HT-29 (cell line): ENCODE measurements at regions not wholly inside any gene's neighbourhood (a gene's known extent, or its start where the extent isn't known, plus 50 kb on each side); places are given as distances from the start of the nearest gene placed in this dataset.
"Not testable (repeated sequence)": the region's sequence is repeated elsewhere in the genome, so short reads cannot be mapped to it uniquely, and the experiment has no call there.

Source experiments
- DNase-seq: peaks from one replicate; pipeline ENCODE4 v3.0.0-alpha.2; 2015; ENCODE audit warnings: low spot score

DNA sequence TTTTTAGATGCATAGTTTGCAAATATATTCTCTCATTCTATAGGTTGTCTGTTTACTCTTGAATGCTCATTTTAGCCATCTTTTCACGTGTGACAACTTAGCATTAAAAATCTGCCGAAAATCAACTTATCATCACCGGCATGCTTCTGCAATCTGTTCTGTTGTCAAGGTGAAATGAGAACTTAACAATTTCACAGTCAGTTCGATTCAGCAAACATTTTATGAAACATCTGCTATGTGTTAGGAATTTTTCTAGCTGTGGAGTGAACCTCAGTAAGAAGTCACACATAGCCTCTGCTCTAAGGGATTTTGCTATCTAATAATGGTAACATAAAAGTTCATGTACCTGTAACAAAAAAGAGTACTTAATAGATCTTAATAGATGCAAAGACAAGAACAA lies 256.1 kb downstream of the ZWINT start:
- no peak for DNase-seq

DNA sequence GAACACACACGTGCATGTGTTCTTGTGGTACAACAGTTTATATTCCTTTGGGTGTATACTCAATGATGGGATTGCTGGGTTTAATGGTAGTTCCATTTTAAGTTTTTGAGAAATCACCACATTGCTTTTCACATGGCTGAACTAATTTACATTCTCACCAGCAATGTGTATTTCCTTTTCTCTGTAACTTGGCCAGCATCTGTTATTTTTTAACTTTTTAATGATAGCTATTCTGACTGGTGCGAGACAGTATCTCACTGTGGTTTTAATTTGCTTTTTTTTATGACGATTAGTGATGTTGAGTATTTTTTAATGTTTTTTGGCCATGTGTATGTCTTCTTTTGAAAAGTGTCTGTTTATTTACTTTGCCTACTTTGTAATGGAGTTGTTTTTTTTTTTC lies 256.6 kb downstream of the ZWINT start:
- DNase-seq = no peak

DNA sequence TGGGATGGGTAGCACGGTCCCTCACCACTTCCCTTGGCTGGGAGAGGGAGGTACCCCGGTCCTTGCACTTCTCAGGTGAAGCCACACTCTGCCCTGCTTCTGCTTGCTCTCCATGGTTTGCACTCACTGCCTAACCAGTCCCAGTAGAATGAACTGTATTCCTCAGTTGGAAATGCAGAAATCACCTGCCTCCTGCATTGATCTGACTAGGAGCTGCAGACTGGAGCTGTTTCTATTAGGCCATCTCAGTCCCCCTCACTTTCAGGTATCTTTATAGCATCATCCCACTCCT lies 264.9 kb downstream of the ZWINT start:
- no peak for DNase-seq

DNA sequence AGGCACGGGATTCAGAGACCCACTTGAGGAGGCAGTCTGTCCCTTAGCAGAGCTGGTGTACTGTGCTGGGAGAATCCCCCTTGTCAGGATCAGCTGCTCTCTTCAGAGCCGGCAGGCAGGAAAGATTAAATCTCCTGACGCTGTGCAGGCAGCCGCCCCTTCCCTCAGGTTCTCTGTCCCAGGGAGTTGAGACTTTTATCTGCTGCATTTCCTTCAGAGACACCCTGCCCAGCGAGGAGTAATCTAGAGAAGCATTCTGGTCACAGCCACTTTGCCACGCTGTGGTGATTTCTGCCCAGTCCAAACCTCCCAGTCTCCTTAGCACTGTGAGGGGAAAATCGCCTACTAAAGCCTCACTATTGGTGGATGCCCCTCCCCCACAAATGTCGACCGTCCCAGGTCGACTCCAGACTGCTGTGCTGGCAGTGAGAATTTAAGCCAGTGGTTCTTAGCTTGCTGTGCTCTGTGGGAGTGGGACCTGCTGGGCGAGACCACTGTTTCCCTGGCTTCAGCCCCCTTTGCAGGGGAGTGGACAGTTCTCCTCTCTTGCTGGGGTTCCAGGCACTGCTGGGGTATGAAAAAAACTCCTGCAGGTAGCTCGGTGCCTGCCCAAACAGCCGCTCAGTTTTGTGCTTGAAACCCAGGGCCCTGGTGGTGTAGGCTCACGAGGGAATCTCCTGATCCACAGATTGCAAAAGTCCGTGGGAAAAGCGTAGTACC lies 265.4 kb downstream of the ZWINT start:
- no peak for DNase-seq

DNA sequence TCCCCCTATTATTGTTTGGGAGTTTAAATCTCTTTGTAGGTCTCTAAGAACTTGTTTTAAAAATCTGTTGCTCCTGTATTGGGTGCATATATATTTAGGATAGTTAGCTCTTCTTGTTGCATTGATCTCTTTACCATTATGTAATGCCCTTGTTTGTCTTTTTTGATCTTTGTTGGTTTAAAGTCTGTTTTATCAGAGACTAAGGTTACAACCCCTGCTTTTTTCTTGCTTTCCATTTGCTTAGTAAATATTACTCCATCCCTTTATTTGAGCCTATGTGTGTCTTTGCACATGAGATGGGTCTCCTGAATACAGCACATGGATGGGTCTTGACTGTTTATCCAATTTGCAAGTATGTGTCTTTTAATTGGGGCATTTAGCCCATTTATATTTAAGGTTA lies 267.4 kb downstream of the ZWINT start:
- not testable (repeated sequence) for DNase-seq

DNA sequence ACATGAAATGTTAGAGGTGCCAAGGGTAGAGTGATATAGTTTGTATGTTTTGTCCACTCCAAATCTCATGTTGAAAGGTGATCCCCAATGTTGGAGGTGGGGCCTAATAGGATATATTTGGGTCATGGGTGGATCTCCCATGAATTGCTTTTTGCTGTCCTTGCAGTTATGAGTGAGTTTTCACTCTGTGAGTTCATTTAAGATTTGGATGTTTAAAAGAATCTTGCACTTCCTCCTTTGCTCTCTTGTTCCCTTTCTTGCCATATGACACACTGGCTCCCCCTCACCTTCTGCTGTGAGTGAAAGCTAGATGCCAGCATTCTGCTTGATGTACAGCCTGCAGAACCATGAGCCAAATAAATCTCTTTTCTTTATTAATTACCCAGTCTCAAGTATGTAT lies 269.2 kb downstream of the ZWINT start:
- no peak for DNase-seq

DNA sequence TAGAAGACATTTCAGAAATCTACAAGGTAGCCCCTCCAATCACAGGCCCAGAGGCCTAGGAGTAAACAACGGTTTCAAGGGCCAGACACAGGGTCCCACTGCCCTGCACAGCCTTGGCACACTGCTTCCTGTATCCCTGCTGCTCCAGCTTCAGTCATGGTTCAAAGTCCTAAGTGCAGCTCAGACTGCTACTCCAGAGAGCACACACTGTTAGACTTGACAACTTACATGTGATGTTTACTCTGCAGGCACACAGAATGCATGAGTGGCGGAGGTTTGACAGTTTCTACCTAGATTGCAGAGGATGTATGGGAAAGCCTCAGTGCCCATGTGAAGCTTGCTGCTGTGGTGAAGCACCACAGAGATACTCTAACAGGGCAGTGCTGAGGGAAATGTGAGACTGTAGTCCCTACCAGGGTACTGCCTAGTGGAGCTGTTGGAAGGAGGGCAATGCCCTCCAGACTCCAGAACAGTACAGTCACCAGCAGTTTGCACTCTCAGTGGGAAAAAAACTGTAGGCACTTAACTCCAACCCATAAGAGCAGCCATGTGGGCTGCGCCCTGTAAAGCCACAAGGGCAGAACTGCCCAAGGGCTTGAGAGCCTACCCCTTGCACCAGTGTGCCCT lies 270.0 kb downstream of the ZWINT start:
- no peak for DNase-seq

DNA sequence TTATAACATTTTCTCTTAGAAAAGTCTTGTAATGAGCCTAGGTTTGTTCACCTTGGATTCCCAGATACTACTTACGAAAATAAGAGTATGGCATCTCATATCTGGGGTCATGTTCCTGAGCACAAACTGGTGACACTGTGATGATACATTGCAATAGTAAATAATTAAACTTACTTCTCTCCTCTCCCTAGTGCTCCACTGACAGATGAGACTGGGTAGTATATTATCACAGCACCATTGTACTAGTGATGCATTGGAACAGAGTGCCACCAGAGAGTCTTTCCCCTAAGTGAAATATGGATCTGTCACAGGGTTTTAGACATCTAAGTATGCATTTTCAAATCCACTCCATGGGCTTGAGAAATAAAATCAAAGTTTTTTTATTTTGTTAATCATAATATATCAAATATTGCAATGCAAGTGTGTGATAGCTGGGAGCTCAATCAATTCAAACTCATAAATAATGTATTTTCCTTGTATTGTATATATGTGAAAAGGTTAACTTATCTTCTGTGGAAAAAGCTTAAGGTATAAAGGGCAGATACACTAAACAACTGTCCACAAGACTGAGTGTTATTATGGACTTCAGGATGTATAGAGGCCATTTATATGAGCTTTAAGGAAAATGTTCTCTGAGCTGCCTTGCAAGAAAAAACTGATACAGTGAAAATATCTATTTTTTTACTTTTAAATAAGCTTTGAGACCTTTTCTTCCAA lies 275.5 kb downstream of the ZWINT start:
- no peak for DNase-seq

DNA sequence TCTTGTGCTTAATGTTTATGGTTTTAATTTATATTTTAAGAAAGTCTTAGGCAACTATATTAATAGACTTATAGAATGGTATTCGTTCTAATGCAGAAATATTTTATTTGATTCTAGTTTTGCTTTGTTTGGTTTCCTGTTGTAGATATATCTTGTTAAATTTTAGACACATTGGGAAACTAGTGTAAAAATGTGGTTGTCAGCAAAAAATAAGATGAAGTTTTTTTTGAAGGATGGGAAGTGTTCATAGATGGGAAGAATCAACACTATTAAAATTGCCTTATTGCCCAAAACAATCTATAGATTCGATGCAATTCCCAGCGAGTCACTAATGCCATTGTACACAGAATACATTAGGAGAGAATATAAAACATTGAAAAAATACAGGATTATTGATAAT lies 278.9 kb downstream of the ZWINT start:
- DNase-seq = no peak

DNA sequence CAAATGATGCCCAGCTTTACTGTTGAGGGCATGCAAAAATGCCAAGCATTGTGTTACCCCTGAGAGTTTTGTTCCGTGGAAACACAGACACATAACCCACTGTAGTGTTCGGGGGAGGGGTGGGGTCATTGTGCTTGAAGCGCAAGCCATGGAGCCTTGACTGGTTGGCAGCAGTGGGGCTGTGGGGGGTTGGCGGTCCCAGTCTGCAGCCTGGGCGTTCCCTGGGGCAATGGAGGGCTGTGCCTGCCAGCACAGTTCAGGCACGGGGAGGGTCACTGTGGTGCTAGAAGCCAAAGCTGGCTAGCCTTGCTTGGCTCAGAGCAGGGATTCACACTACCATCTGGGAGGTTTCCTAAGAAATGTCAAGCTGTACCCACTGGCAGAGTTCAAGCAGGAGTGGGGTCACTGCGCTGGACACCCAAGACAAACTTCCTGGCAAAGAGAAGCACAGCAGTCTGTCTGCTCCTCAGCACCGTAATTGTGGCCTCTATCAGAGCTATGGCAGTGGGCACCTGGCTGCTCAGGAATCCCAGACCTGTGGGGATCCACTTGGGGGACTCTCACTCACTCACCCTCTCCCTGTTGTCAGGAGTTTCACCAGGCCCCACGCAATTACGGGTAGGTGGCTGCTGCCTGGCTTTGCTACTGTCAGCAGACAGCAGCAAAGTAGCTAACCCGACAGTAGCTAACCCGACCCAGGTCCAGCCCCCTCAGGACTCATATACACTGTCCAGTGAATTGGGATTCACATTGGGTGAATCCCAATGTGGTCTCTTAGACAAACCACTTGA lies 292.4 kb downstream of the ZWINT start:
- no peak for DNase-seq

DNA sequence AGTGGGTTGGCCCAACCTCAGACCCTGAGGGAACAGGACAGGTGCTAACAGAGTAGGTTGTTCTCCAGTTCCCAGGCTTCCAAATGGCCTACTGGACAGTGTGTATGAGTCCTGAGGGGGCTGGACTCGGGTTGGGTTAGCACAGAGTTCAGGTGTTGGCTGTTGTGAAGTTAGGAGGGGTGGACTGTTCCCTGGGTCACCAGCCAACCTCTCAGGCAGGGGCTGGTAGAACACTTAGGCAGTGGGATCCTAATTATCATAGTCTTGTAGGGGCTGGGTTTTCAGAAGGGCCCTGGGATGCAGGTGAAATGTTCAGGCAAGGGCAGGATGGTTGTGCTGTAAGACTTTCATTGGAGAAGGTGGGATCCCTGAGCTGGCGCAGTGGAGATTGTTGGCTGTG lies 293.0 kb downstream of the ZWINT start:
- DNase-seq = no peak

DNA sequence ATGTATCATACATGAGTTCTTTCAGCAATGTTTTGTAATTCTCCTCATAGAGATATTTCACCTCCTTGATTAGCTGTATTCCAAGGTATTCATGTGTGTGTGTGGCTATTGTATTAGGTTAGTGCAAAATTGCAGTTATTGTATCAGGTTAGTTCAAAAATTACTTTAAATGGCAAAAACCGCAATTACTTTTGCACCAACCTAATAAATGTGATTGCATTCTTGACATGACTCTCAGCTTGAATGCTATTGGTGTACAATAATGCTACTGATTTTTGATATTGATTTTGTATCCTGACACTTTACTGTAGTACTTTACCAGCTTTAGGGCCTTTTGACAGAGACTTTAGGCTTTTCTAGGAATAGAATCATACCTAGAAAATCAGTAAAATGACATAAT lies 297.4 kb downstream of the ZWINT start:
- DNase-seq = no peak

DNA sequence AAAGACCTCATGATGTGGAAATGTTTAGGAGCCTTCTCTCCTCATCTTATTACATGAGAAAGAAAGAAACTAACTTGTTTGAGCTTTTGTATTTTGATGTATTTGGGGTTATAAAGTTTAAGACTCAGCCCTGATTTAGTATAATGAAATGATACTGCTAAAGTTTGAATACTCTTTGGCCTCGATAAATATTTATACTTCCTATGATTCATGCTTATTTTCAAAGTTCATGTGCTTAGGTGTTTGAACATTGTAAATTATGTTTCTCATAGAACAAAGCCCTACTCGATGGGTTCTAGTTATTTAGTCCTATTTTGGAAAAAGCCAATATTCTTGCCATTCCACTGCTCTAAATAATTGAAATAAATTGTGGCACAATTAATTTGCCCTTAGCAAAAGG lies 303.2 kb downstream of the ZWINT start:
- DNase-seq = no peak

DNA sequence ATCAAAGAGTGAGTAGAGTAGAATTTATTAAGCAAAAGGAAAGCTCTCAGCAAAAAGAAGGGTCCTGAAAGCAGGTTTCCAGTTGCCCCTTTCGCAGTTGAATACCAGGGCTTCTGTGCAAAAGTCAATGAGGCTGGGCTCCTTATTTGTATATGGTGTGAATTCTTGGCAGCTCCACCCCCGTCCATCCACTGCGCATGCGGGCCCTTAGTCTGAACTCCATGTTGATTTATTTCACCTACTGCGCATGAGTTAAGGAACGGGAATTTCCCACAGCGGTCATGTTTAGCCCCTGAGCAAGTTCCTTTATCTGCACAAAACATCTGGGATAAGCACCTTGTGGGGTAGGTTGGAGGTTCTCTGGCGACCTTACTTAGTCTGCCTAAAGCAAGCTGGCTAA lies 325.6 kb downstream of the ZWINT start:
- no peak for DNase-seq

DNA sequence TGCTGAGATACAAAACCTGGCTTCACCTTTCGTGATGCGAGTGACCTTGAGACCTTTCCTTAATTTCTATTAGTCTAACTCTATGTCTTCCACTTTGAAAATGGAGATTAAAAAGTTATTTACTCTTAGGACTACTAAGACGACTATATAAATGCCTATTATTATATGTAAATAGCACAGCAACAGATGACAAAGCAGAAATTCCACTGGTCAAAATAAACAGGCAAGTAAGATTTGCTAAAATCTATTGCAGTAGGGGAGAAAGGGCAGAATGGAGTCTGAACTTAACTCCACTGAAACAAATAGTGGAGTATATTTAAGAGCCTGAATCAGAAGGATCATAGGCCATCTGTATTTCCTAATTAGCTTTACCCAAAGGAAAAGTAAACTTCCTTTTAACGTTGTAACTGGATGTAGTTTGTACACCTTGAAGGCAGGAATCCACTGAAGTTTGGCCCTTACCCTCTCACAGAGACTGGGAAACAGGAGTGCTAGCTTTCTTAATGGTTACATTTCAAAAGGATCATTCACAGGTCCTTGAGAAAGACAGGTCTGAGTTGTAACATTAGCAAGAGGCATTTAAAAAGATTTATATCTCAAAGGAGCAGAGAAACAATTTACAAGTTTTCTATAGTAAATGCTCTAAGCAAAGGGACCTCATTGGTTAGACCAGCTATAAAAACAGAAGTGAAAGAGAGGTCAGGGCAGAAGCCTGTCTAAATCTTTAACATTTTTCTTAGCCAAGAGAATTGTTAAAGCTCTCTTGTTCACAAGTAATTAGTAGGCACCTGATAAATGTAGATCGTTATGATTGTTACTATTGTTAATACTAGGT lies 332.5 kb downstream of the ZWINT start:
- no peak for DNase-seq

DNA sequence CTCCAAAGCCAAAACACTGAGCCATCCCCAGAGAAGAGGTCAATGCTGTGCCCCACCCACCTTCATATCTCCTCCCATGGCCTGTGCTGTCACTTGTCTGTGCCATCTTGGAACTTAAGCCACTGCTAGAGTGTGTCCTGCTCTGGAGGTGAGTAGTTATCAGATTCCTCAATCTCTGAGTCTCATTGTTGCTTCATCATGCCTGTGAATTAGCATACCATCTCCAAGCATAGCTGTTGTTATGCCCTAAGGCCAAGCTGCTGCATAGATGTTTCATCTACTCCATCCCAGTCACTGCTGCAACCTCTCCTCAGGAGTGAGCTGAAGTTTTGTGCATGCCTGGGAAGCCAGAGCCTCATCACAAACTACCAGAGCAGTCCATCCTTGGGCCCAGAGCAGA lies 349.0 kb downstream of the ZWINT start:
- DNase-seq = no peak

DNA sequence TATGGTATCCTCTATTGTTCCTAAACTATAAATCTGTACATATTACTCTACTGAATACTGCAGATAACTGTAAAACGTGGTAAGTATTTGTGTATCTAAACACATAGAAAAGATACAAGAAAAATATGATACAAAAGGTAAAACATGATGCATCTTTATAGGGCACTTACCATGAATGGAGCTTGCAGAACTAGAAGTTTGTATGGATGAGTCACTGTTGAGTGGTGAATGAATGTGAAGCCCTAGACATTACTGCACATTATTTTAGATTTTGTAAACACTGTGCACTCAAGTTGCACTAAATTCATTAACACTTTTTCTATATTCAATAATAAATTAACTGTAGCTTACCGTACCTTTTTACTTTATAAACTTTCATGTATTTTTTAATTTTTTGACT lies 357.5 kb downstream of the ZWINT start:
- DNase-seq = no peak

DNA sequence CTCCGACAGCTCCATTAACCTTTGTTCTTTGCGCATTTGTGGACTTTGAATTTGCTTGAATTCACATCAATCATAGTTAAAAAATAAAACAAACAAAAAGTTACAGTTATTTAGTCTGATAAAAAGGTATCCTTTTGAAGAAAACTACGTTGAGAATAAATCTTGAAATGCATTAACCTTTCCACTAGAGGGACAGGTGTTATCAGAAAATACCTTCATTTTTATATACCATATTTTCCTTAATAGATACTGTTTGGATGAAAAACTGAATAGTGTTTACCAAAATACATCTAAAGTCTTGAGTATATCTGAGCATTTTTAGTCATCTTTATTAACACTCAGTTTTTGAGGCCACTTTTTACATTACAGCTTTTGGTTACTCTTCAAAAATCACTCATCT lies 371.9 kb downstream of the ZWINT start:
- peak; percentile 4 for DNase-seq

DNA sequence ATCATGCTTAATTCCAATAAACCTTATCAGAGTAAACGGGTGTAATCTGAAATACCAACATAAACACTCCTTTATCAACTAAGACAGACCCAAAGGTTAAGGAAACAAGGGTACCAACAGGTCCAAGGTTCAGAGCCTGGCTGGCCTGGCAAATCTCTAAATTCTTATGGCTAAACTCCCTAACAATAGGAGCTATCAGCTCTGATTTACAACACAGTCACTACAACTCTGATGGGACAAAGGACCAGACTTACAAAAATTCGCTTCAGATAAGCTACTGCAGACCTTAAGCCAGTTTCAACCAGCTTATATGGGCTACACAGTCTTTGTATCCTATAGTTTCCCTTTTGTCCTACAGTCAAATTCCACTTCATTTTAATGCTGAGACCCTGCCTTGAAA lies 381.9 kb downstream of the ZWINT start:
- no peak for DNase-seq

DNA sequence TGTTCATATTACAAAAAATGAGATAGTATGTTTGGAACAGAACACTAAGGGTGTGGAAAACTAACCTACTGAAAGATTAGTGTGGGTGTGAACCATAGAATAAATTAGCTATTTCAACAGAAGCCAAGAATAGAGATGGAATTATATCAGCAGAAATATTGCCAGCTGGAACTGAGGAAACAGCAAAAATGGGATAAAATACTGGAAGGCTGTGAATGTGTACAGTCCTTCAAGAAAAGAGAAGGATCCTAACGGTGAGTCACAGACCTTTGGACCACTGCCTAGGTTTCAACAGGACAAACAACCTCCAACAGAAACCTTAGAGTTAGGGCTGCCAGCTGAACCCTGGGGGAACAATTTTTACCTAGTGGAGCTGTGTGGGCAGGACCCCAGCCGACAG lies 395.0 kb downstream of the ZWINT start:
- no peak for DNase-seq

DNA sequence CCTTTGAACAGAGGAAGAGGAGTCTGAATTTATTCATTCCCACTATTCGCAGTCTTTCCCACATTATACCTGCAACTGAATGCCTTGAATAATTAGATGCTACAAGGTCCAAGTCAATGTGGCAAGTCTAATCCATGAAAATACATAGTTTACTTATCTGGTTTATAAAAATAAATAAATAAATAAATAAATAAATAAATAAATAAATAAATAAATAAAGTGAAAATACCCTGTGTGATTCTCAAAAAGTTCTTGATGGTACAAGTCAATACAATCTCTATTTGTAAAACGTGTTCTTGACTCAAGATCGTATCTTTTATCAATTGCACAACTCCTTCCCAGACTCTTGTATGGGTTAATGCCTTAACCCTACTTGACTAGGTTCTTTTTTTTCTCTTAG lies 417.7 kb downstream of the ZWINT start:
- no peak for DNase-seq

DNA sequence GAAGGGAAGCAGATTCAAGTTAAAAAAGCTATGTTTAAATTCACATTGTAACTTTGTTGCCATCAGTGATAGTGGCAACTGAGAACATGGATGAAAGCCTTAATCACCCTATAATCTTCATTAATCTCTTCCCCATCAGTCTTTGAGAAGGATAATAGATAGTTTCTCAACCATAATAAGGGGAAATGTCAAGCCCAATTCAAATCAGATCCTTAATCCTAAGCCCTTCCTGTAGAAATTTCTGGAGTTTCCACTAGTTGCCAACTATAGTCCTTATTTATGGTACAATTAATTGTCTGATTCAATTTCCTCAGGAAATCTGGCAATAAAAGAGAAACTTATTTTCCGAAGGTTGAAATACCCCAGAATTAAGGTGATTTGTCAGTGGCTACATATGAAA lies 431.8 kb downstream of the ZWINT start:
- DNase-seq = no peak
